ENCODE measurements at regions not wholly inside any gene's neighbourhood (a gene's known extent, or its start where the extent isn't known, plus 50 kb on each side); places are given as distances from the start of the nearest gene placed in this dataset.

GRCh38 chr20:60327971-60328660, 369.9 kb downstream of the CDH26 start (continued):
- TF ChIP-seq CHD7 (IDR thresholded peaks at IDR 0.05; ENCODE audit: insufficient replicate concordance, low read length) (no peak), ATF2 (IDR thresholded peaks at IDR 0.05; ENCODE audit: low read length) (no peak)

Measured in H1 (cell line).